GM21619 (cell line): ENCODE measurements at regions not wholly inside any gene's neighbourhood (a gene's known extent, or its start where the extent isn't known, plus 50 kb on each side); places are given as distances from the start of the nearest gene placed in this dataset.

Source experiments
- ATAC-seq: cut with Tn5 transposase; IDR thresholded peaks from one replicate; pipeline ENCODE4 v1.9.1; 2021; ENCODE audit not compliant: unreplicated experiment

DNA sequence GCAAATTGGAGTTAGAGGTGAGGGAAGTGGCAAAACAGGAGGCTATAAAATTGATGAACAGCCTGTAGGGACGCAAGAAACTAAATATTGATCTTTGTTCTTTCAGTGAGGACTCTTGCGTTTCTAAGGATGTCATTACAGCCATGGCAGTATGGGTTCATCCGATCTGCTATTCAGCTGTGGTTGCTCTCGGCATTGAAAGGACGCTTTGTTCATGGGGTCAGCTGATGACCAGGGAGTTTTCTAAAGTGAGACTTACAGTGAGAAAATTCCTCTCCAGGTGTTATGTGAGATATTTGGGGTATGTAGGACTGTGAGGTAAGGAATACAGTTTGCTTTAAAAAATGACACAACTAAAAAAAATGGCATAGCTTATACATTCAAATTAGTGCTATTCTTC is 52.7 kb upstream of the PELI1 start:
- no peak for ATAC-seq

- ATAC-seq: no peak
Measured at GRCh38 chr2:64201151-64201550, 56.9 kb upstream of the PELI1 start.

DNA sequence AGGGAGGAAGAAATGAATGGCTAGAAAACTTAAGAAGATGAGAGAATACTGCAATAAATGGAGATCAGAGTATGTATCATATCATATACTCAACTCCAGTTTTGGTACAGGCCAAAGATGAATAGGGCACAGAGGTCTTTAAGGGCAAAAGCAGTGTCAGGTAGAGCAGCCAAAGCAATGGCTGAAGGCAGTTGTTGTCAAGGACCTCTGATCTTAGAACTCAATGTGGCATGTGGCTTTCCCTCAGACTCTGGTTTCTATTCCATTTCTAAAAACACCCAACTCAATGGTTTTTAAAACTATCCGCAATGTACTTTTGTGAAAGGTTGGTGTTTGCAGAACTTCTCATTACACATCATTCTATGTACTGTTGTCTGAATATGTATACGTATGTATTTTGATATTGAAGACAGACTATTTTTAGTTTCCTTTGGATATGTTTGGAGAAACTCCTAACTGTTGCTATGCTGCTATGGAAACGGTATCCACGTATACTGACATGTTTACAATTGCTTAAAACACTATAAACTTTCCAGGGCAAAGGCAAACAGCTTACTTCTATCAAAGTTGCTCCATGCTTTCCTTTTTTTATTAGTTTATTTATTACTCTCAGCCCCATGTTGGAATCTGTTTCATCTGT is 58.1 kb upstream of the PELI1 start:
- no peak for ATAC-seq

- no peak for ATAC-seq
Measured at GRCh38 chr2:64203131-64203857, 59.1 kb upstream of the PELI1 start.

- peak; percentile 64 for ATAC-seq
Measured at GRCh38 chr2:64203858-64204632, 59.8 kb upstream of the PELI1 start.

DNA sequence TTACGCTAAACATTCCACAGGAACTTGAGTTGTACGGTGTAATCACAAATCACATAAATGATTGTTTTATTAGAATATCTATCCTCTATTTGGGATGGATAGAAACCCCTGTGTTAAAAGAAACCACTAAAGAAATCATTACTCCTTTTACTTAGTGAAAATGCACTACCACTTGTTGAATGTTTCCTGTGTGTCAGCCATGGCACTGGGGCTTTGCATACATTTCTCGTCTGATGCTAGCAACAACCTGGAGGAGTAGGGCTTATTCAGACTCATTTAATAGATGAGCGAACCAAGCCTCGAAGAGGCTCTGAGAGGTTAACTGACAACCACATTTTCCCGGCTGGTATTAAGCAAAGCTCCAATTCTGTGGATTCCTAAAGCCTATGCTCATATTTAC is 60.5 kb upstream of the PELI1 start:
- ATAC-seq: no peak

- no peak for ATAC-seq
Measured at GRCh38 chr2:64205415-64205814, 61.2 kb upstream of the PELI1 start.

DNA sequence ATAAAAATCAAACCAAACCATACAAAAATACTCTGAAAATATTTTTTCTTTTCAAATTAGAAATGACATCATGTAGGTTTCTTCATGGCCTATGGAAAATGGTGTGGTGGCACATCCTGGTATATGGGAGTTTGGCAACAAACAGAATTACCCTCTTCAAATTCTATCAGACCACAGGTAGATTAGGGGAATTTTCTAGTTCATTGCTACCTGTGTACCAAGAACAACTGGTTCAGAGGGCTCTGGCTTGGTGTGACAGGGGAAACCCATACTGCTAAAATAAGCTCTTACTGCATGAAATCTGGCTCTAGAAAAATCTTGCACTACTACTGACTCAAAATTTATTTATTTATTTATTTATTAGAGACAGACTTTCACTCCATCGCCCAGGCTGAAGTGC is 63.4 kb upstream of the PELI1 start:
- no peak for ATAC-seq

DNA sequence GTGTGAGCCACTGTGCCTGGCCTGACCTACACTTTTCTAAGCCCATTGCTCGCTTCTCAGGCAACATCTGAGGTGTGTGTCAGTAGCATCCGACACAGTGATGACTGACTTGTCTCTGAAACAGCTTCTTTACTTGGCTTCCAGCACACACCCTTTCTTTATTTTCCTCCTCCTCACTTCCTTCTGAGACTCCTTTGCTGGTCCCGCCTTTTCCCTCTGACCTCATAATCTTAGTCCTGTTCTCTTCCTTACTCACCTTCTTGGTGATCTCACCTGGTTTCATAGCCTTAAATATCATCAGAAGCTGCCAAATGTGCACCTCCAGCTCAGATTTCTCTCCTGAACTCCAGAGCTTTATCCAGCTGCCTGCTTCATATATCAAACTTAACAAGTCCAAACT is 66.6 kb upstream of the PELI1 start:
- no peak for ATAC-seq

GRCh38 chr2:64211276-64211921 is 67.2 kb upstream of the PELI1 start:
- no peak for ATAC-seq

- ATAC-seq: no peak
Measured at GRCh38 chr2:64212346-64212745, 68.1 kb upstream of the PELI1 start.

DNA sequence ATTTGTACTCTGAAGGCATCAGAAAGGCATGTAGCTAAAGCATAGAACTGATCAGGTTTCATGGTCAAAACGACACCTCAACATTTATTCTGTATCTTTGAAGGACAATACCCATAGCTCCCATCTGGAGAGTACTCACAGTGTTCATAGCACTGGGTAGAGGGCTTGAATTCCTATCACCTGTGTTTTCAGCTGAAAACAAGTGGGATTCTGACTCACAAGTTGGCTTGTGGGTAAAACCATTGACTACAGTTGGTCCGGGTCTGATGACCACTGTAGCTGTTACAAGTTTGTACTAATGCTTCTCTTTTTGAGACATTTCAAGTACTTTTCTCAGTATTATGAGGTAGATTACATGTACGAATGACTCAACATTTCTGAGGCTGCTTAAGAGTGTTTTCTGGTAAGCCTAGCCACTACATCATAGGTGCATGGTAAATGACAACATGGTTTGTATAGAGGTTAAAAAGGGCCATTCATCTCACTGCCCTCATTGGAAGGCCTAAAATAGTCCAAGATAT is 68.6 kb upstream of the PELI1 start:
- peak; percentile 30 for ATAC-seq

DNA sequence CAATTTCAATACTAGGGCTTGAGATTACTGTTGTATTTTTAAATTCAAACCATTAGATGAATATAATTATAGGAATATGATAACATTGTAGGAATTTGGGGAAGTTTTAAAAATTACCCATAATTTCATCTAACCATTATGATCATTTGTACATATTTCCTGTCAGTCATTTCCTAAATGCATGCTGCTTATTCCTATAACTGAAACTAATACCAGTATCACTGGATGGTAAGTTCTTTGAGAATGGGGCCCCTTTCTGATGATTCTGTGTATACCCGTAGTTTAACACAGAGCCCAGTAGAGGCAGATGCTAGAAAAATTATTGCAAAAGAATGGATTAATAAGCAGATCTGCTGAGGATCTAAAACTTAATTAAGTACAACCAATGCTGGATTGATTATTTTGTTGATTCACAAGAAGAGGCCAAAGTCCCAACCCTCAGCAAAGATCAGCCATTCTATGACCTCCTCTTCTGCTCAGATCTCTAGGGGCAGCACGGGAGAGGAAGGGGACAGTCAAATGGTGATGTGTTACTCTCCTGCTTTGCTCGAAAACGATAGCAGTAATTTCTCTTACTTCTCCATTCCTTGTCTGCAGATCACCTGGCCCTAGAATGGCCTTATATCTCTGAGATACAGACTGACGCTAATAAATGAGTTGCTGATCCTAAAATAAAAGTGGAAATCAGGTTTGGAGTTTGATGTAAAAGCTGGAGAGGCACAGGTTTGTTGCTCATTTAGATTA is 69.5 kb upstream of the PELI1 start:
- ATAC-seq: peak; percentile 54

- peak; percentile 50 for ATAC-seq
Measured at GRCh38 chr2:64214281-64215115, 70.3 kb upstream of the PELI1 start.

- no peak for ATAC-seq
Measured at GRCh38 chr2:64217198-64217869, 73.1 kb upstream of the PELI1 start.

GRCh38 chr2:64218137-64218802 is 74.0 kb upstream of the PELI1 start:
- no peak for ATAC-seq

DNA sequence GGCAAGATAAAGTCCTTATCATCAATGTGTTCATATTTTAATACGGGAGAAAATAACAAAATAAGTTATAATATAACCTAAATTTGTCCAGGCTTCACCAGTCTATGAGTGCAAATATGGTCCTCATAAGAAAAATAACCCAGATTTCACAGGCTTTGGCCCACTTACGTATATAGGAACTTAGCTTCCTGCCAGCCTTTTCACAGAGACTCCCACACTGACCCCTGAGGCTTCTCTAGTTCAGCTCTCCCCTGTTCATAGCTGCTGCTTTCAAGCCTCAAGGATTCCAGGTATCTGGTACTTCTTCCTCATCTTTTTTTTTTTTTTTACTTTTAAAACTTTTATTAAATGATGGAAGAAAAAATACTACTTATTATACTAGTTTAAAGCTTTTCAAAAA is 74.9 kb upstream of the PELI1 start:
- ATAC-seq: no peak

DNA sequence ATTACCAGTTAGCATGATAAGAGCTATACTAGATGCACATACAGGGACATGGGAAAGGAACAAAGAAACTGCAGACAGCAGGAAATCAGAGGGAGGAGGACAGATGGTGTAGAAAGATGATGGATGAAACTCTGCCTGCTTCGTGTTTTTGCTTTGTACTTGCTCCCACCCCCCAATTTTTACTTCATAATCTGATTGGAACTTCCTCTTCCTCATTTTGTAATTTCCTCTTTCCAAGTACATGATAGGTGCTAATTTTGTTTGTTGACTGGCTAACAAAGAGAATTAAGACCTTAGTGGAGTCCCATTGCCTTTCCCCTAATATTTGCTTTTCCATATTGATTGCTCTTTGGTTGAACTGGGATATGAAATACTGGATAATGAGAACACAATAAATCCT is 76.0 kb upstream of the PELI1 start:
- ATAC-seq: no peak
